HepG2 (cell line): ENCODE measurements at regions not wholly inside any gene's neighbourhood (a gene's known extent, or its start where the extent isn't known, plus 50 kb on each side); places are given as distances from the start of the nearest gene placed in this dataset.

ENCODE experiments used
- FOXP1 ChIP-seq, 2 experiments: fragments of 450-650 bp in 1 of 2; IDR thresholded peaks; 2 replicates each; pipeline ENCODE4 v1.6.1; 2017 to 2018; ENCODE audit warnings: antibody characterized with exemption in 1 of 2
- KDM2A ChIP-seq: sonication (generic); formaldehyde crosslinking; IDR thresholded peaks from 2 replicates; pipeline ENCODE4 v1.4.0; 2020; ENCODE audit warnings: low read depth, missing genetic modification reagents, borderline replicate concordance
- MIXL1 ChIP-seq: IDR thresholded peaks from 2 replicates; pipeline ENCODE4 v1.6.1; 2016
- RAD21 ChIP-seq: fragments of 450-650 bp; formaldehyde crosslinking; IDR thresholded peaks from 2 replicates; pipeline ENCODE4 v1.5.0; 2020; ENCODE audit warnings: mild to moderate bottlenecking
- RAD51 ChIP-seq: fragments of 450-650 bp; IDR thresholded peaks from 2 replicates; pipeline ENCODE4 v1.6.1; 2016; ENCODE audit warnings: borderline replicate concordance
- RARG ChIP-seq: sonication (generic); formaldehyde crosslinking; IDR thresholded peaks from 2 replicates; pipeline ENCODE4 v1.4.0; 2020; ENCODE audit warnings: low read depth, mild to moderate bottlenecking, missing genetic modification reagents
- SMC3 ChIP-seq: IDR thresholded peaks from 2 replicates; pipeline ENCODE4 v1.6.1; 2011; ENCODE audit warnings: low read length, improper control_type of control experiment
- STAG1 ChIP-seq: sonication (generic); formaldehyde crosslinking; IDR thresholded peaks from 2 replicates; pipeline ENCODE4 v1.4.0; 2020; ENCODE audit warnings: missing genetic modification reagents
- TEAD3 ChIP-seq: optimal IDR thresholded peaks from 2 replicates; pipeline ENCODE3; 2016; ENCODE audit warnings: borderline replicate concordance
- THAP11 ChIP-seq: IDR thresholded peaks from 2 replicates; pipeline ENCODE4 v1.6.1; 2016; ENCODE audit warnings: missing biosample characterization, missing genetic modification reagents
- ZBTB3 ChIP-seq: sonication (generic); formaldehyde crosslinking; IDR thresholded peaks from 2 replicates; pipeline ENCODE4 v1.4.0; 2020; ENCODE audit warnings: low read depth, mild to moderate bottlenecking, moderate library complexity, missing genetic modification reagents, borderline replicate concordance
- ZNF34 ChIP-seq: sonication (generic); formaldehyde crosslinking; IDR thresholded peaks from 2 replicates; pipeline ENCODE4 v1.4.0; 2020; ENCODE audit warnings: mild to moderate bottlenecking, missing genetic modification reagents, borderline replicate concordance
- ZNF569 ChIP-seq: sonication (generic); formaldehyde crosslinking; IDR thresholded peaks from 2 replicates; pipeline ENCODE4 v1.5.0; 2020; ENCODE audit warnings: mild to moderate bottlenecking, missing genetic modification reagents, moderate library complexity, borderline replicate concordance
- ZNF672 ChIP-seq: sonication (generic); formaldehyde crosslinking; IDR thresholded peaks from 2 replicates; pipeline ENCODE4 v1.8.1; 2022; ENCODE audit warnings: missing genetic modification reagents
- ZNF879 ChIP-seq: sonication (generic); formaldehyde crosslinking; IDR thresholded peaks from 2 replicates; pipeline ENCODE4 v1.8.1; 2023; ENCODE audit warnings: missing genetic modification reagents
- TF ChIP-seq, protein P1 (sequence below): sonication (generic); formaldehyde crosslinking; conservative IDR thresholded peaks from 2 replicates; pipeline ENCODE4 v1.4.0; 2020; ENCODE audit warnings: missing genetic modification reagents

DNA sequence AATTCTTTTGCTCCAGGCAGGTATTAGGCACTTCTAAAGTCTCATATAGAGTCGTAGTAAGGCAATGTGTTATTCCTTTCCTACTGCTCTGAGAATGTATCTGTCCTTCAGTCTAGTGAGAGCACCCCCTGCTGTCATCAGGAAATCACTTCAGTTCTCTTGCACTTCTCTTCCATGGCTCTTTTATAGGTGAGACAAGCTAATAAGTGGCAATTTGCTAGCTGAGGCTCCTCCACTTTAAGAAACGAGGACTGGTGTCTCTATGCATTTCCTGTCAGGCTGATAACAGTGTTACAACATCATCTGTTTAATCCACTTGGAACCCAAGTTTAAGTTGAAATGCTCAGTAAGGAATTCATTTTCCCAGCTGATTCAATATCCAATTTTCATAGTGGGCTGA lies 350.6 kb downstream of the TFEC start (continued):
- TF ChIP-seq FOXP1 (IDR thresholded peaks at IDR 0.05) (no peak), FOXP1 (CRISPR knock-in tag; IDR thresholded peaks at IDR 0.05) (no peak), MIXL1 (0 out of 2 replicates have a peak, but pooled peaks have one; percentile 20), THAP11 (CRISPR knock-in tag) (no peak), TEAD3 (CRISPR knock-in tag) (no peak), SMC3 (peak; percentile 63; the same call in 1 of the 2 replicates), STAG1 (CRISPR knock-in tag) (peak; percentile 60), RAD51 (no peak), ZNF34 (no peak), ZNF569 (no peak), KDM2A (CRISPR knock-in tag) (no peak), ZNF879 (no peak), ZNF672 (CRISPR knock-in tag) (no peak), RAD21 (CRISPR knock-in tag) (0 out of 2 replicates have a peak, but pooled peaks have one; percentile 27), ZBTB3 (no peak), RARG (CRISPR knock-in tag) (no peak)
- TF ChIP-seq, protein P1, sequence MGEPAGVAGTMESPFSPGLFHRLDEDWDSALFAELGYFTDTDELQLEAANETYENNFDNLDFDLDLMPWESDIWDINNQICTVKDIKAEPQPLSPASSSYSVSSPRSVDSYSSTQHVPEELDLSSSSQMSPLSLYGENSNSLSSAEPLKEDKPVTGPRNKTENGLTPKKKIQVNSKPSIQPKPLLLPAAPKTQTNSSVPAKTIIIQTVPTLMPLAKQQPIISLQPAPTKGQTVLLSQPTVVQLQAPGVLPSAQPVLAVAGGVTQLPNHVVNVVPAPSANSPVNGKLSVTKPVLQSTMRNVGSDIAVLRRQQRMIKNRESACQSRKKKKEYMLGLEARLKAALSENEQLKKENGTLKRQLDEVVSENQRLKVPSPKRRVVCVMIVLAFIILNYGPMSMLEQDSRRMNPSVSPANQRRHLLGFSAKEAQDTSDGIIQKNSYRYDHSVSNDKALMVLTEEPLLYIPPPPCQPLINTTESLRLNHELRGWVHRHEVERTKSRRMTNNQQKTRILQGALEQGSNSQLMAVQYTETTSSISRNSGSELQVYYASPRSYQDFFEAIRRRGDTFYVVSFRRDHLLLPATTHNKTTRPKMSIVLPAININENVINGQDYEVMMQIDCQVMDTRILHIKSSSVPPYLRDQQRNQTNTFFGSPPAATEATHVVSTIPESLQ (CRISPR knock-in tag), result no peak
